OCI-LY7 (cell line): ENCODE measurements at regions not wholly inside any gene's neighbourhood (a gene's known extent, or its start where the extent isn't known, plus 50 kb on each side); places are given as distances from the start of the nearest gene placed in this dataset.

ENCODE experiments used
- CTCF ChIP-seq: fragments of 200-600 bp; sonication (generic); conservative IDR thresholded peaks from 2 replicates; pipeline ENCODE4 v1.5.1; 2014; ENCODE audit warnings: mild to moderate bottlenecking, antibody characterized with exemption, low read length, moderate library complexity, mixed read lengths
- EZH2phosphoT487 ChIP-seq: fragments of 200-600 bp; sonication (generic); IDR thresholded peaks from 2 replicates; pipeline ENCODE4 v1.6.1; 2018; ENCODE audit warnings: low read depth, borderline replicate concordance, mild to moderate bottlenecking, mixed run types, antibody characterized with exemption, low read length, moderate library complexity, mixed read lengths

GRCh38 chr4:20043991-20044390, 207.7 kb upstream of the SLIT2 start:
- TF ChIP-seq CTCF (no peak), EZH2phosphoT487 (no peak)
